ENCODE measurements at regions not wholly inside any gene's neighbourhood (a gene's known extent, or its start where the extent isn't known, plus 50 kb on each side); places are given as distances from the start of the nearest gene placed in this dataset.

- DNase-seq (ENCODE audit: low spot score), result no peak
- H3K36me3 Mint-ChIP-seq, result no peaks in the 10 kb centered on the region
- H3K27ac Mint-ChIP-seq, result no peak overlapping the region
- ChIA-PET CTCF (interaction anchor here (0.5 kb wide), 1 partner anchor 134 kb away, joined by 3 read pairs; no protein-coding TSS in a partner anchor), POLR2A (no interaction called here)
- peaks cover 7% of the 10 kb centered on the region for H3K4me1 Mint-ChIP-seq
- ATAC-seq, result peak; percentile 34; the same call in 1 of the 2 replicates
- H3K27me3 Mint-ChIP-seq (ENCODE audit: low read depth), result no peaks in the 10 kb centered on the region; the same call in 1 of the 2 replicates
- TF ChIP-seq ZNF232 (CRISPR knock-in tag; IDR thresholded peaks at IDR 0.05) (no peak), ZNF425 (CRISPR knock-in tag; conservative IDR thresholded peaks at IDR 0.05) (no peak), MAX (CRISPR knock-in tag; IDR thresholded peaks at IDR 0.05) (no peak), NFYB (CRISPR knock-in tag; conservative IDR thresholded peaks at IDR 0.05; ENCODE audit: low read depth) (no peak), PRRX2 (CRISPR knock-in tag; IDR thresholded peaks at IDR 0.05) (no peak), HMGA2 (CRISPR knock-in tag; IDR thresholded peaks at IDR 0.05) (no peak), ELF4 (CRISPR knock-in tag; IDR thresholded peaks at IDR 0.05; ENCODE audit: low read depth) (no peak), SP1 (CRISPR knock-in tag; conservative IDR thresholded peaks at IDR 0.05) (no peak), E2F5 (CRISPR knock-in tag; IDR thresholded peaks at IDR 0.05) (no peak), ZMAT4 (CRISPR knock-in tag; IDR thresholded peaks at IDR 0.05) (no peak), CDX4 (CRISPR knock-in tag; IDR thresholded peaks at IDR 0.05; ENCODE audit: borderline replicate concordance) (no peak), ESRRA (CRISPR knock-in tag; IDR thresholded peaks at IDR 0.05; ENCODE audit: borderline replicate concordance) (no peak)
- H3K9me3 Mint-ChIP-seq, result peaks cover 13% of the 10 kb centered on the region
- H3K4me3 Mint-ChIP-seq, result no peak overlapping the region
These were observed 796.7 kb downstream of the RAPGEF2 start for GRCh38 chr4:159899596-159899995.

GRCh38 chr4:159900562-159900961 is 797.7 kb downstream of the RAPGEF2 start:
- H3K9me3 Mint-ChIP-seq, result peaks cover 13% of the 10 kb centered on the region
- H3K27ac Mint-ChIP-seq, result no peak overlapping the region
- H3K27me3 Mint-ChIP-seq (ENCODE audit: low read depth), result no peaks in the 10 kb centered on the region; the same call in 1 of the 2 replicates
- peaks cover 7% of the 10 kb centered on the region for H3K4me1 Mint-ChIP-seq
- TF ChIP-seq ATF3 (CRISPR knock-in tag; conservative IDR thresholded peaks at IDR 0.05), result no peak
- TF ChIP-seq MLX (CRISPR knock-in tag; IDR thresholded peaks at IDR 0.05), result no peak
- ChIA-PET CTCF (interaction anchor here (0.9 kb wide), 1 partner anchor 46 kb away, joined by 3 read pairs; no protein-coding TSS in a partner anchor), POLR2A (no interaction called here)
- H3K4me3 Mint-ChIP-seq, result no peak overlapping the region
- DNase-seq (ENCODE audit: low spot score) (no peak), ATAC-seq (no peak)
- no peaks in the 10 kb centered on the region for H3K36me3 Mint-ChIP-seq

GRCh38 chr4:159902648-159903047 is 799.8 kb downstream of the RAPGEF2 start:
- H3K9me3 Mint-ChIP-seq, result peaks cover 4% of the 10 kb centered on the region
- no peaks in the 10 kb centered on the region; the same call in 1 of the 2 replicates for H3K27me3 Mint-ChIP-seq (ENCODE audit: low read depth)
- no peak for TF ChIP-seq ZSCAN18 (CRISPR knock-in tag; IDR thresholded peaks at IDR 0.05)
- no peak for TF ChIP-seq E2F4 (CRISPR knock-in tag; IDR thresholded peaks at IDR 0.05; ENCODE audit: borderline replicate concordance, low read depth)
- TF ChIP-seq ZNF317 (CRISPR knock-in tag; IDR thresholded peaks at IDR 0.05; ENCODE audit: borderline replicate concordance, low read depth), result no peak
- TF ChIP-seq FOXP1 (CRISPR knock-in tag; IDR thresholded peaks at IDR 0.05; ENCODE audit: borderline replicate concordance), result no peak
- no peak for TF ChIP-seq PRDM15 (CRISPR knock-in tag; IDR thresholded peaks at IDR 0.05)
- no peak for TF ChIP-seq PRRX2 (CRISPR knock-in tag; IDR thresholded peaks at IDR 0.05)
- TF ChIP-seq ATF1 (CRISPR knock-in tag; IDR thresholded peaks at IDR 0.05), result no peak
- TF ChIP-seq HMGA2 (CRISPR knock-in tag; IDR thresholded peaks at IDR 0.05), result no peak
- no peak for DNase-seq (ENCODE audit: low spot score)
- POLR2A ChIA-PET, result no interaction called here
- H3K4me3 Mint-ChIP-seq, result no peak overlapping the region
- CTCF ChIA-PET, result no interaction called here
- ATAC-seq, result no peak
- peaks cover 7% of the 10 kb centered on the region for H3K4me1 Mint-ChIP-seq
- H3K36me3 Mint-ChIP-seq, result no peaks in the 10 kb centered on the region
- no peak overlapping the region for H3K27ac Mint-ChIP-seq

Measured in WTC11 (cell line).